GM21786 (cell line): ENCODE measurements at regions not wholly inside any gene's neighbourhood (a gene's known extent, or its start where the extent isn't known, plus 50 kb on each side); places are given as distances from the start of the nearest gene placed in this dataset.
"Not testable (repeated sequence)": the region's sequence is repeated elsewhere in the genome, so short reads cannot be mapped to it uniquely, and the experiment has no call there.

Experiments used
- ATAC-seq: cut with Tn5 transposase; IDR thresholded peaks from one replicate; pipeline ENCODE4 v1.9.1; 2021; ENCODE audit not compliant: unreplicated experiment

DNA sequence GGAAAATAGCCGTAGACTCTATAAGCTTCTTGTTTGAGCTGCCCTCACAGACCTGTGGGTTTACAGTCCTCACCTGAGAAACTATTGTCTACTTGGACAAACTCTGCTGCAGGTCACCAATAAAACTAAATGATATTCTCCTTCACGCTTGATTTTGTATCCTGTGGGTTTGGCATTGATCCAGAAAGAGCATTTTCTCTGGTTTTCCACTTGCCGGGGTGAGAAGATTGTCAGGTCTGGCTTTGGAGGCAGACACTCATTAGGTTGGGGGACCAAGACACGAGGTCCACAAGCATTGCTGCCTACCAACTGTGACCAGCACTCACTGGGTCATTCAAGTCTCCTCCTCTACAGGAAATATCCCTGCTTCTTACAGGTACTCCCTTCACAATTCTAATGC lies 68.5 kb downstream of the CDC14C start:
- no peak for ATAC-seq

DNA sequence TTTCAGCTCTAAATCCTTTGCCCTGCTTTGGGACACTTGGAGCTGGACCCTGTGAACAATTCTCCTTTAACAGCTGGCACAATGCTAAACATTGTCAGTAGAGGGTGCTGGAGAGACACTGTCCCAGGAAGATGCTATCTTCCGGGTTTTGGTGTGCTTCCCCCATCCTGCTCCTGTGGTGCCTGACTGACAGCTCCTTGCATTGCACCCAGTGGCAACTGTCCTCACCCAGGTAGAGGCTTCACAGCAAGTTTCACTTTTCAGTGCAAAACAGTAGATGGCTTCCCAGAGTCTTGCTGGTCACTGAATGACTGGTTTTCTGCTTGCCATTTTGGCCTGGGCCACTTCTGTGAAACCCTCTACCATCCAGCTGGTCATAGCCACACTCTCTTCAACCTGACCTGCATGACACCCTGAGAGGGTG lies 77.3 kb downstream of the CDC14C start:
- ATAC-seq, result peak; percentile 98

DNA sequence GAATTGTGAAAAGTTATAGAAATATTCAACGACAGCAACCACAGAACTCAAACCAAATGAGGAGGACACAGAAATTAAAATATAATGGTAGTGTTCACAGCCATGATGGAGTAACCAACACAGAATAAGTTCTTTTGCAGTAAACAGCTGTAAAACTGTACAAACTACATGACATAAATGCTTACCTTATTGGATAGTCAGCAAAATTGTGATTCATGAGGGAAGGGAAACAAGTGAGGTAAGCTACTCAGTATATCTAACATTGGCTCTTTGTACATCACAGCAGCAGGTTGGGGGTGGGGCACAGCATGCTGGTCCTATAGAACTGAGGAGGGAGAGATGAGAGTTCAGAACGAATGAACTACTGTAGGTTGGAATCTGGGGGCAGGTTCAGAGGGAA lies 86.4 kb downstream of the CDC14C start:
- ATAC-seq, result no peak

DNA sequence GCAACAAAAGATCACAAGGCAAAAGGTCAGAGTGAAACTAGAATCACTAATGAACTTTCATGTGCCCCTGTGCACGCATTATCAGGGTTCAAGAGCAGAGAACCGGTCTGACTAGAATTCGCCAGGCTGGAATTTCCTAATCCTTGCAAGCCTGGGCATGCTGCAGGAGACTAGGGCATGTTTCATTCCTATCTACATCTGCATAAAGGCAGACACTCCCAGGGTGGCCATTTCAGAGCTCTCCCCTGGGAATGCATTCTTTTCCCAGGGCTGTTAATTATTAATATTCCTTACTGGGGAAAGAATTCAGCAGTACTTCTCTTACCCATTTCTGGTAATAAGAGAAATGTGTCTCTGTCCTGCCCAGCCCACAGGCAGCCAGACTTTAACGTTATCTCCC lies 90.5 kb downstream of the CDC14C start:
- ATAC-seq, result no peak

DNA sequence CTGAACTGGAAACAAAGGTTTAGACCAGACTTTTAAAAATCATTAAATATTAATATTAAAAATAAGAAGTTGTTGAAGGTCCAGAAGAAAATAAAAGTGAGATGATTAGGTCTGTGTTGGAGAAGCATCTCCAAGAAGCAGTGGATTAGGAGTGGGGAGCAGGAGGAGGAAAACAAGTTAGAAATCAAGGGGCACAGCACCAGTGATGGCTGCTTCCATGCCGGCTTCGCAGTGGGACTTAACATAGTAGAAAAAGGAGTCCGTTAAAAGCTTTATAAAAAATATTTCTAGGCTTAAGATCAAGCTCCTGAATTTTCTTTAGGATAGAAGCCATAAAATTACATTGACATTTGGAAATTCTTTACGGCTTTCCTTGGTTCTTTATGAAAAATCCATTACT lies 95.8 kb downstream of the CDC14C start:
- ATAC-seq, result no peak

DNA sequence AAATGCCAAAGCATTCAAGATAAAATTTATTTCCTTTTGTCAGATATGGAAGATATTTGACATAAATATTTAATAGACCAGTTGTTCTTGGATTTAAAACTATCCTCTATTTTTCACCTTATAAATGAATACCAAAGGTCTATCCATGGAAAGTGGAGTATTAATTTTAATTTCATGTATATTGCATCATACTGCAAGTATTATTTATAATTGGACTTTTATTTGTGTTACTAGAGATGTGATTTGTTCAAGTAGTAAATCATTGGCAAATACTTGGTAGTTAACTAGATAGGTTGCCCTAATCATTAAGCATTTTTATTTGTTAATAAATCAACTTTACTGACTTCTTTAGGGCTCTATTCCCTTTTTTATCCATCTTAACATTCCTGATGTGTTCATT lies 98.1 kb downstream of the CDC14C start:
- no peak for ATAC-seq

DNA sequence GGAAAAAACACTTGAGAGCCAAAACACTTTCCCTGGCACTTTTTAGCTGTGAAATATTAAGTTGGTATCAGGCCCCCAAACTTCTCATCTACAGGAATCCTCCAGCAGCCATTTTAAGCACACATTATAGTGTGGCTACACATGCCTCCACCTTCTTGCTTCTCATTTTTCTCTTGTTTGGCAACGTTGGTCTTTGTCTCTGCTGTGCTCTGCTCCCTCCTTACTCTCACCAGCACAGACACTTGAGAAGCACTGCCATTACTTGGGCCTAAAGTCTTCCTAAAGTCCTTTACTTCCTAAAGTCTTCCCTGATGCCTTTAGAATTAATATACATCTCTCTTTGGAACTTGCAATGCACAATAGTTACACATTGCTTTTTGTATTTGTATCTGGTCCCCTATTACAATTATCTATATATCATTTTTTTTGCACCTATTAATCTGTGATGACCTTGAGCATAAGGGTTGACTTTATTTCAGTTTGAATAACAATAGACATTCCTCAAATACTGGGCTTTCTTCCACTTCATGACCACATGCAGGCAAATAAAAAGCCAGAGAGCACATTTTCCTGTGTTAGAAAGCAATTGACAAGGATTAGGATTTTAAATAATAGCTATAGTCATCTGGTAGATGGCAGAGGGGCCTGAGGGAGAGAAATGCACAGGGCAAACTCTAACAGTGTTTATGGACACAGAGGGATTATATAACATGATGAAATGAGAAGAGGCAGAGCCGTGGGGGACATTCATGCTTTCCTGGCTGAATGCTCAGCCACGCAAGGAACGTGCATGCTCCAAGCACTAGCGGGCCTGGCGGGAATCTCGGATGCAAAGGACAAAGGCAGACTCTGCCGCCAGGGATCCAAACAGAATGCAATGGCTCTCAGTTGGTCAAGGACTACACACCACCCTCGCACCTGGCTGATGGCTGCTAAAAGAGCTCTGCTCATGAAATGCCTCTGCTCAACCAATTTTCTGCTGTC lies 99.3 kb downstream of the CDC14C start:
- ATAC-seq, result no peak

DNA sequence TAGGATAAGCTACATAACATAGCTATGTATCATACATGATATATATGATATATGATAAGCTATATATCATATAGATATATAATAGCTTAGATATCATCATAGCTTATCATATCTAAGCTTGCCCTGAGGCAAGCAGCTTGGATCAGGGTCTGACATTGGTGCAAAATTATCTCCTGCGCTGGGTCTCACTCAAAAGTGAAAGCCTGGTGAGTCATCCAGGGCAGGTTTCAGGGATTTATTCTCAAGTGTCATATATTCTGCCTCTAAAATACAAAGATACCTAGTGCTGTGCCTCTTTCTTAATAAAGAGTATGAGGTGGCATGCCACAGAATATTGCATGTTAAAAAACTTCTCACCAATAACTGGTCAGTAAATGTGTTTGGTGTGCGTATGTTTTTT lies 105.9 kb downstream of the CDC14C start:
- ATAC-seq, result no peak

DNA sequence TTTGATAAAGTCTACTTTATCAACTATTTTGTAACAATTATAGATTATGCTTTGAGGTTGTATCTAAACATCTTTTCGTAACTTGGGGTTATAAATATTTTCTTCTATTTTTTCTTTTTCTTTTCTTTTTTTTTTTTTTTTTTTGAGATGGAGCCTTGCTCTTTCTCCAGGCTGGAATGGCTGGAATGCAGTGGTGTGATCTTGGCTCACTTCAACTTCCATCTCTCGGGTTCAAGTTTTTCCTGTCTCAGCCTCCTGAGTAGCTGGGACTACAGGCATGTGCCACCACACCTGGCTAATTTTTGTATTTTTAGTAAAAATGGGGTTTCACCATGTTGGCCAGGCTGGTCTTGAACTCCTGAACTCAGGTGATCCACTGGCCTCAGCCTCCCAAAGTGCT lies 108.8 kb downstream of the CDC14C start:
- not testable (repeated sequence) for ATAC-seq

DNA sequence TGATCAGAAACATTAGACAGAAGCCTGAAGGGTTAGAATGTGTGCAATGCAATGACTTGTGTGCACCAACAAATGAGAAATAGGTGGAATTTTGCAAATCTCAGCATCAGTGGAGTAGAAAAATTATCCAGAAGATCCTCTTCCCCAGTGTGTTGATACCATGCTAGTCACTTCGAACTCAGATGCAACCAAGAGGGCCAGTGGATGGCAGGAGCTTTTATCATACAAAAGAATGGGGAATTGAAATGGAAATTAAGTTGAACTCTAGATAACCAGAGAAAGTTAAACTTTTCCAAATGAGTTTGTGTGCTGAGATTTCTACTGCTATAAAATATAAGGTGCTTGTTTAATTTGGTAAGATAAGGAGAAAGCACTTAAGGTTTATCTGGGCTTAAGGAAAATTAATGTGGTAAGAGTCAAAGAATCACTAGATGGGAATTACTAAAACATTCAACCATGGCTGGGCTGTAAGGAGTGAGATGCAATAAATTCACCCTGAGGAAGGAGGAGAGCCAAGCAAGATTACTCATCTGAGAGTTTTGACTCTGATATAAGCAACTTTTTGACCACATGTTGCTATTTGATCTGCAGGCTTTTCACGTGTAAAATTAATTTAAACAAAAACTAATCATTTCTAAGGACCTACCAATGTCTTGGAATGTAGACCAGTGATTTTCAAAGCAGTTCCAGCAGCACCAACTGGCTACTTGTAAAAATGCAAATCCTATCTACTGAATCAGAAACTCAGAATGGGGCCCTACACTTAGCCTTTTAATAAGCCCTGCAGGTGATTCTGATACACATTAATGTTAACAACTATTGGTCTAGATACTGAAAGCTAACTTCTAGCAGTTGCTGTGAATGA lies 113.2 kb downstream of the CDC14C start:
- ATAC-seq, result no peak

DNA sequence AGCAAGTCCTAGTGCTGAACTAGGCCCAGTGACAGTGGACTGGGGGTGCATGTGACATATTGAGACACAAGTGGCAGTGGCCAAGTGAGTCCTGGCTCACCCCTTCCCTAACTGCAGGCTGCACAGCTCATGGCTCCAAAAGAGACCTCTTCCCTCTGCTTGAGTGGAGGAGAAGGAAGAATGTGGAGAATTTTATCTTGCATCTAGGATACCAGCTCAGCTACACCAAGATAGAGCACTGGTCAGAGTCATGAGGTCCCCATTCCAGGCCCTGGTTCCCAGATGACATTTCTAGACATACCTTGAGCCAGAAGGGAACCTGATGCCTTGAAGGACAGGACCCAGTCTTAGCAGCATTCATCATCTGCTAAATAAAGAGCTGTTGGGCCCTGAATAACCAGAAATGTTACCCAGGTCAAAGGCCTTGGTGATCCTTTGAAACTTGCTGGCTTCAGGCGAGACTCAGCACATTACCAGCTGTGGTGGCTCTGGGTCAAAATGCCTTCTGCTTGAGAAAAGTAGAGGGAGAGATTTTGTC lies 114.5 kb downstream of the CDC14C start:
- no peak for ATAC-seq

DNA sequence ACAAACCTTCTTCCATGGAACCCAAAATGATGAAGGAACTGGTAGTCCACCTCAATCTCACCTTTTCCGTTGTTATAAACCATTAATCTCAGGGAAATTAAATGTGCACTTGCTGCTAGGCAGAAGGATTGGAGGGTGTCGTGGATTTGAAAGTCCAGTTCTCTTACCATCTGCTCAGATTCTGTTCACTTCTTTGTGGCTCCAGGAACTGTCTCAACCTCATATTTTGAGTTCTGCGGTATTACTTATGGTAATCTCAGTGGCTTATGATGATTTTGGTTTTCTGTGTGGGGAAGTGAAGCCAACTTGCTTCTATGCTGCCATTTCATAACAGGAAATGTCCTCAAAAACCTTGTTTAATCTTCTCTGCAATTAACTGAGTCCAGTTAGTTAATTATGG lies 136.4 kb downstream of the CDC14C start:
- ATAC-seq, result no peak

DNA sequence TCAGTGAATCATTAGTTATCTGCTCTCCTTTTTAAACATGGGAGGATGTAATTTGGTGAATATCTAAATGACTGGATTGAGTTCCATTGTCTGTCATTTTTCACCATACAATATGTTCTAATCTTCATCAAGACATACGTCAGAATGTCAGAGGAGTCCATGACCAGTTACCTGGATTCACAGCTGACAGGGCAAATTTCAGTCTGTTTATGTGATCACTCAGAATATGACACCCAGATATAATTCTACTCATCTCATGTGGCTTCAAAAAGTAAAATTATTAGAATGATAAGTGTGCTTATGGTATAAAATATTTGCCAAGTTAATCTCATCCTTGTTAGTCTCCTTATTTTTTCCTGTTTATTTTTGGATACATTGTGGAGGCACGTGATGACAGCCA lies 150.2 kb downstream of the CDC14C start:
- no peak for ATAC-seq

DNA sequence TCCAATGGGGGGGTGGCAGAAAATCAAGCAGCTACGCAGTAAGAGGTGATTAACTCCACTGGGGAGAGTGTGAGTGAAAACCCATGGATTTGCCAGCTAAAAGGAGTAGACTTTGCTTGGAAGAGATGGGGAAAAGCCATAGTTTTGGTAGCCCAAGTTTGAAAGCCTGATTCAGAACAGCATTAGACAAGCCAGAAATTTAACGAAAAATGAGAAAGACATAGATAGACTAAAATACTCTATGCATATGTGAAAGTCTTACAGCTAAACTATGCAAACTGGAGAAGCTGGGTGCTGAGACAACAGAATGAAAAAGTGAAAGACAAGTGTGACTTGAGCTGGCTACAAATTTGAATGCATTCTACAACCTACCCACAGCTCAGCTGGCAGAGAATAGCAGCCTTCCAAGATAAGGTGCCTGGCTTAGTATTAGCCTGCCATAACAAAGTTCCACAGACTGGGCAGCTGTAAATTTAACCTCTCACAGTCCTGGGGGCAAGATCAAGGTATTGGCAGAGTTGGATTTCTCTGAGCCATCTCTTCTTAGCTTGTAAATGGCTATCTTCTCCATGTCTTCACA lies 156.6 kb downstream of the CDC14C start:
- ATAC-seq, result no peak

DNA sequence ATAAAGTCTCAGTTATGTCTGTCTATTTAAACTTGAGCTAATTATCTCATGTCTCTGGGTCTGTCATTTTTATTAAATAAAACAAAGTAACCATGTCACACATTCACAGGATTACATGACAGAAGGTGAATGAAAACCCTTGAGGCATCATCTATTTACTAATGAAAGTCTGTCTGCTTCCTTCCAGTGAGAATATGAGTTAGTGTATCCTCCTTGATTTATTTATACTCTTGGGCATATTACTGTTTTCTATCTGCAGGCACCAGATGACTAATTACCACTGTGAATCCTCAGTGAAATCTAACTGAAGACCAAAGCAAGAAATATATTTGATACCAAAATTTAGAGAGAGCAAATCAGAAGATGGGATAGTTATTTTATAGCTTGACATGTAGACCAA lies 163.7 kb downstream of the CDC14C start:
- no peak for ATAC-seq

DNA sequence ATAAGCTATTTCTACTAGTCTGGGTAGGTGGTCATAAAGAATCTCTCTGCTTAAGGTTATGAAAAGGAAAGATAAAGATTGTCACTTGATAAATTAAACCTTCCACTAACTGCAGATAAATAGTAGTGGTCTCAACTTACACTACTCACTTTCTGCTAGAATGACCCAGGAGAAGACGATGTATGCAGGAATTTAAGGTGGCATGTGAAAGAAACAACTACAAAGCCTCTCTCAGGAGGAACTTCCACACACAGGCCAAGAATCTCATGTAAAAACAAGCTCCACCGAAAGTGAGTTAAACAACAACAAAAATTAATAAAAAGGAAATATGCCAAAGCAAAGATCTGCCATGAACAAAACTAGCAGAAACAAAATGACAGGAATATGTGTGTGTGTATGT lies 165.4 kb downstream of the CDC14C start:
- ATAC-seq, result no peak

DNA sequence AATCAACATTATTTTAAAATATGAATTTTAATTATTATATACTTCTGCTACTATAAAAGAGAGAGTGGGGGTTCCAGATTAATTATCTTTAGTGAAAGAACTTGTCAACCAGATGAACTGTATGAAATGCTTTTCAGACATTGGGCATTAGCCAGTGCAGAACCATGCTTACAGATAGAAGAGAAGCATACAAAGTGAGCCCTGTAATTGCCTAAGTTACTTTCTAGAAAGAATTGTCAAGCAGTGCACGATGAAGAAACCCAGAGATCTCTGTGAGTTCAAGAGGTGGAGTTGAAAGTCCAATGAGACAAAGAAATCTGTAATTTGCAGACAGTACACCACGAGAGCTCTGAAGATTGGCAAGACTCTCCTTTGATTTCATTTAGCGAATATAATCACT lies 166.7 kb downstream of the CDC14C start:
- no peak for ATAC-seq

DNA sequence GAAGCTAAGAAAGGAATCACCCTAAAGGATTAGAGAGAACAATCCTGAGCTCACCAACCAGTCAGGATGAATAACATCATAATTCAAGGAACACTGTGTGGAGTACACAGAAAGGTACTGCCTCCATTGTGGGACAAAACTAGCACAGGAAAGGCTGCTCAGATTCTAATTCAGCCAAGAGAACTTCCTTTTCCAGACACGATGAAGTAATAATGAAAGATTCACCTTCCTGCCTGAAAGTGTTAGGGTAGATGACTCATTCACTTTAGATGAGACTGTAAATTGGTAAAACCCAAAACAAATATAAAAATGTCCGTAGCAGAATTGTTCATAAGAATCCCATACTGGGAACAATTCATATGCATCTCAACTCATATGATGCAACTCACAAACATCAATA lies 167.2 kb downstream of the CDC14C start:
- no peak for ATAC-seq

DNA sequence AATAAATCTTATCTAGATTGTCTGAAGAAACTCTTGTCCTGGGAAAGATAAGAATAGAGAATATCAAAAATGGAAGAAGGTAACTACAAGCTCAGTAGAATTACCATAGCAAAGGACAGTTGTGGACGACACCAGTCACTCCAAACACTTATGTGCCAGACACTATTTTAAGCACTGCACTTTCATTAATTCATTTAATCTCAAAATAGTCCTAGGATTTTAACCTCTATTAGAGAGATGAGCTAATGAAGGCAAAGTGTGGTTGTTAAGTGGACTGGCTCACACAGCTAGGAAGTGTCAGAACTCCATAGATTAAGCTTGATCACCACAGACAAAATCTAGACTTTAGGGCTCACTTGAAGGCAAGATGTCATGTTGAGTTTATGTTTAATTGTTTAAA lies 168.9 kb downstream of the CDC14C start:
- no peak for ATAC-seq

DNA sequence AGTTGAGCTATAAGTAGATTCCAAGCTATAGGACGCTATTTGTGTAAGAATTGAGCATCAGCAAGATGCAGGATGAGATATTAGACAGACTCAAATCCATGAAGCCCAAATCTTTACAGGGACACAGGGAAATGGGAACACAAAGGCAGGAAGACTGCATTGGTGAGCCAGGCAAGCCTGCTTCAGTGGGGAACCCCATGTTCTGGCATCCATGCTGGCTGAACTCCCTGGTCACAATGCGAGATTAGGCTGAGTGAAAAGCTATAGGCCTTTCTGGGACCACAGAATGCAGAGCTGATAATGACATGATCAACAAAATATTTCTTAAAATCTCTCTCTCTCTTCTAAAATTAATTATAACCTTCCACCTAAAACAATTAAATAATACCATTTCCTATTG lies 170.5 kb downstream of the CDC14C start:
- ATAC-seq, result no peak

DNA sequence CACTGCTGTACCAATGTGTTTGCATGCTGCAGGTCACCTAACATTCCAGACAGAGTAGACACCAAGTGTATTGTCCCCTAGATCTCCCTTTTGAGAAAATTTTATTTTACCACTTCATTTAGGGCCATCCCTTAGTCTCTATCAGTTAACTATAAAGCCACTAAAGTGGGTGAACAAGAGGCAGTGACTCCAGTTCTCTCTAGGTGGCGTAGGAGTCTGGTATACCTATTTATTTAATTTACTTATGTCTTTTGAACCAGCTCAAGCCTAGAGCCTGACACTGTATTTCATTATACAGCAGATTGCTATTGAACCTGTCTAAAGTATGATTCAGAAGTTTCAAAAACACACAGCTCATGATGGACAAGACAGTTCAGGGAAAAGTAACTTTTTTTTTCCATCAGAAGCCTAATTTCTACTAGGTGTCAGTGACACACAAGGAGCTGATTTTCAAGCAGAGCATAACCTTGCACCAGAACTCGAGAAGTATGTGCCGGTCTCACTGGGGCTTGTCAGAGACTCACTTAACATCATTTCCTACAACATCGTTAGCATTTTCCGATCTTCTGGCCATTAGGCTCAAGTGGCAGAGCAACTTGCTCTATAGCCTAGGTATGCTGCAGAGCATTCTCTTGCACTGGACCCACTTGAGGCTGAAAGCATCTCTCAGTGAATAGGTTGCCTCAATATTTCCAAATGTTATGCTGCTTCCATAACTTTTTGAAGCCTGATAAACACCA lies 175.4 kb downstream of the CDC14C start:
- no peak for ATAC-seq
